ENCODE measurements at regions not wholly inside any gene's neighbourhood (a gene's known extent, or its start where the extent isn't known, plus 50 kb on each side); places are given as distances from the start of the nearest gene placed in this dataset.

- no peak for DNase-seq (ENCODE audit: low read depth, low spot score)
Observed at GRCh38 chr16:66207883-66208265, 158.6 kb upstream of the CDH5 start.

GRCh38 chr16:66207139-66207882 is 159.2 kb upstream of the CDH5 start:
- no peak for DNase-seq (ENCODE audit: low read depth, low spot score)

GRCh38 chr16:66206363-66206762 is 160.1 kb upstream of the CDH5 start:
- no peak for DNase-seq (ENCODE audit: low read depth, low spot score)

- no peak for DNase-seq (ENCODE audit: low read depth, low spot score)
Observed at GRCh38 chr16:66205287-66206231, 160.9 kb upstream of the CDH5 start.

- no peak for DNase-seq (ENCODE audit: low read depth, low spot score)
Observed at GRCh38 chr16:66204756-66205155, 161.7 kb upstream of the CDH5 start.

GRCh38 chr16:66203476-66203875 is 163.0 kb upstream of the CDH5 start:
- DNase-seq (ENCODE audit: low read depth, low spot score): no peak

GRCh38 chr16:66199189-66199588 is 167.3 kb upstream of the CDH5 start:
- DNase-seq (ENCODE audit: low read depth, low spot score): no peak

GRCh38 chr16:66198641-66199040 is 167.8 kb upstream of the CDH5 start:
- no peak for DNase-seq (ENCODE audit: low read depth, low spot score)

GRCh38 chr16:66197668-66198278 is 168.7 kb upstream of the CDH5 start:
- no peak for DNase-seq (ENCODE audit: low read depth, low spot score)

GRCh38 chr16:66196770-66197169 is 169.7 kb upstream of the CDH5 start:
- no peak for DNase-seq (ENCODE audit: low read depth, low spot score)

GRCh38 chr16:66194866-66195265 is 171.6 kb upstream of the CDH5 start:
- no peak for DNase-seq (ENCODE audit: low read depth, low spot score)

- DNase-seq (ENCODE audit: low read depth, low spot score): no peak
Observed at GRCh38 chr16:66193543-66194229, 172.8 kb upstream of the CDH5 start.

- DNase-seq (ENCODE audit: low read depth, low spot score): no peak
Observed at GRCh38 chr16:66190411-66190810, 176.1 kb upstream of the CDH5 start.

- no peak for DNase-seq (ENCODE audit: low read depth, low spot score)
Observed at GRCh38 chr16:66189951-66190350, 176.5 kb upstream of the CDH5 start.

GRCh38 chr16:66188917-66189725 is 177.4 kb upstream of the CDH5 start:
- DNase-seq (ENCODE audit: low read depth, low spot score): no peak

GRCh38 chr16:66186251-66186785 is 180.2 kb upstream of the CDH5 start:
- no peak for DNase-seq (ENCODE audit: low read depth, low spot score)

GRCh38 chr16:66182592-66182991 is 183.9 kb upstream of the CDH5 start:
- DNase-seq (ENCODE audit: low read depth, low spot score): no peak

- no peak for DNase-seq (ENCODE audit: low read depth, low spot score)
Observed at GRCh38 chr16:66176731-66177130, 189.8 kb upstream of the CDH5 start.

- no peak for DNase-seq (ENCODE audit: low read depth, low spot score)
Observed at GRCh38 chr16:66176111-66176510, 190.4 kb upstream of the CDH5 start.

GRCh38 chr16:66175636-66176035 is 190.9 kb upstream of the CDH5 start:
- DNase-seq (ENCODE audit: low read depth, low spot score): peak; percentile 14

GRCh38 chr16:66175058-66175457 is 191.4 kb upstream of the CDH5 start:
- no peak for DNase-seq (ENCODE audit: low read depth, low spot score)

Measured in ELF-1 (cell line).